IMR-90 (cell line): ENCODE measurements at regions not wholly inside any gene's neighbourhood (a gene's known extent, or its start where the extent isn't known, plus 50 kb on each side); places are given as distances from the start of the nearest gene placed in this dataset.

Source experiments
- ATAC-seq: fragments of 200-7000 bp; cut with Tn5 transposase; 2 replicates; pipeline ENCODE4 v1.9.1; 2020; ENCODE audit warnings: low read depth, mild to moderate bottlenecking, moderate library complexity
- BruUV-seq: library from RNA; stranded (reverse); fragments of 400-500 nt; replicated peaks from 2 replicates; lab custom pipeline; 2021; lab: Mats Ljungman, UMichigan
- CTCF ChIA-PET: fragments of 300-600 bp; formaldehyde crosslinking; extraction: SDS; loops from one replicate; lab custom pipeline; 2021; ENCODE audit warnings: antibody characterized with exemption; lab: Yijun Ruan, JAX
- POLR2A ChIA-PET: fragments of 300-600 bp; sonication (Branson Sonifier 250); formaldehyde crosslinking; loops from one replicate; lab custom pipeline; 2022; ENCODE audit warnings: antibody characterized with exemption; ENCODE audit not compliant: unreplicated experiment; lab: Charles Lee
- DNase-seq: peaks from one replicate; pipeline ENCODE4 v3.0.0; 2013
- H2AFZ ChIP-seq: replicated peaks from 2 replicates; pipeline ENCODE3; 2013; ENCODE audit warnings: low read length, mild to moderate bottlenecking; ENCODE audit not compliant: poor library complexity
- H2AK5ac ChIP-seq: 2 replicates; pipeline ENCODE4 v1.6.1; 2013; ENCODE audit warnings: low read depth, low read length, inconsistent platforms
- H2AK9ac ChIP-seq: replicated peaks from 2 replicates; pipeline ENCODE3; 2013; ENCODE audit warnings: mild to moderate bottlenecking, low read depth, low read length, moderate library complexity; ENCODE audit not compliant: poor library complexity
- H2BK120ac ChIP-seq: 2 replicates; pipeline ENCODE4 v1.6.1; 2013; ENCODE audit warnings: low read depth, low read length, inconsistent platforms
- H2BK15ac ChIP-seq: 3 replicates; pipeline ENCODE4 v1.6.1; 2013; ENCODE audit warnings: low read depth, low read length, inconsistent platforms
- H2BK20ac ChIP-seq: 2 replicates; pipeline ENCODE4 v1.6.1; 2013; ENCODE audit warnings: low read depth, mild to moderate bottlenecking, inconsistent platforms, low read length, moderate library complexity
- H2BK5ac ChIP-seq: 2 replicates; pipeline ENCODE4 v1.6.1; 2013; ENCODE audit warnings: mild to moderate bottlenecking, low read depth, low read length, inconsistent platforms; ENCODE audit not compliant: poor library complexity, severe bottlenecking
- H3K14ac ChIP-seq: replicated peaks from 2 replicates; pipeline ENCODE4 v1.6.1; 2013; ENCODE audit warnings: low read depth, low read length, inconsistent platforms
- H3K18ac ChIP-seq: 2 replicates; pipeline ENCODE4 v1.6.1; 2013; ENCODE audit warnings: low read depth, low read length, control low read depth
- H3K23ac ChIP-seq: 2 replicates; pipeline ENCODE4 v1.6.1; 2013; ENCODE audit warnings: low read depth, low read length, inconsistent platforms
- H3K27ac ChIP-seq: 2 replicates; pipeline ENCODE4 v1.5.1; 2013; ENCODE audit warnings: mild to moderate bottlenecking, control low read depth, low read length; ENCODE audit not compliant: insufficient read depth
- H3K27me3 ChIP-seq: 2 replicates; pipeline ENCODE4 v1.6.1; 2013; ENCODE audit warnings: low read length; ENCODE audit not compliant: control insufficient read depth, insufficient read depth
- H3K36me3 ChIP-seq: 2 replicates; pipeline ENCODE4 v1.6.1; 2013; ENCODE audit warnings: low read length, mixed read lengths; ENCODE audit not compliant: control insufficient read depth, insufficient read depth
- H3K4ac ChIP-seq: 2 replicates; pipeline ENCODE4 v1.6.1; 2013; ENCODE audit warnings: low read depth, low read length, inconsistent platforms
- H3K4me1 ChIP-seq: 2 replicates; pipeline ENCODE4 v1.6.1; 2013; ENCODE audit warnings: low read length, mixed read lengths; ENCODE audit not compliant: control insufficient read depth, insufficient read depth
- H3K4me2 ChIP-seq: 2 replicates; pipeline ENCODE4 v1.6.1; 2013; ENCODE audit warnings: low read depth, mild to moderate bottlenecking, control low read depth, low read length, moderate library complexity
- H3K4me3 ChIP-seq: 2 replicates; pipeline ENCODE4 v1.5.1; 2013; ENCODE audit warnings: low read depth, mild to moderate bottlenecking, control low read depth, low read length, moderate library complexity; ENCODE audit not compliant: insufficient read depth
- H3K56ac ChIP-seq: 2 replicates; pipeline ENCODE4 v1.6.1; 2013; ENCODE audit warnings: low read length, inconsistent platforms; ENCODE audit not compliant: insufficient read depth; ENCODE audit errors: extremely low read depth
- H3K79me1 ChIP-seq, 2 experiments: 2 replicates each; pipeline ENCODE4 v1.6.1; 2013; ENCODE audit warnings: low read length in 2 of 2, inconsistent platforms in 1 of 2, low read depth in 1 of 2
- H3K9ac ChIP-seq: 2 replicates; pipeline ENCODE4 v1.6.1; 2013; ENCODE audit warnings: low read depth, low read length, control low read depth
- H3K9me1 ChIP-seq: 2 replicates; pipeline ENCODE4 v1.6.1; 2013; ENCODE audit warnings: low read length, inconsistent platforms; ENCODE audit not compliant: insufficient read depth
- H3K9me3 ChIP-seq: 2 replicates; pipeline ENCODE4 v1.6.1; 2013; ENCODE audit warnings: low read length; ENCODE audit not compliant: control insufficient read depth, insufficient read depth
- H4K20me1 ChIP-seq: 2 replicates; pipeline ENCODE4 v1.6.1; 2013; ENCODE audit warnings: low read length, inconsistent platforms; ENCODE audit not compliant: insufficient read depth
- H4K5ac ChIP-seq: 2 replicates; pipeline ENCODE4 v1.6.1; 2013; ENCODE audit warnings: mild to moderate bottlenecking, low read depth, low read length, control low read depth
- H4K8ac ChIP-seq, 2 experiments: 2 replicates each; pipeline ENCODE4 v1.6.1; 2013; ENCODE audit warnings: low read depth in 2 of 2, low read length in 2 of 2, control low read depth in 1 of 2, inconsistent platforms in 1 of 2
- H4K91ac ChIP-seq: 2 replicates; pipeline ENCODE4 v1.6.1; 2013; ENCODE audit warnings: low read depth, low read length, inconsistent platforms; ENCODE audit not compliant: insufficient read depth
- WGBS, 2 experiments: methylation state at CpG; one replicate each; pipeline versions ENCODE4 v1.1.5 to v1.1.7; 2013; ENCODE audit warnings: missing lambda C conversion rate in 2 of 2; ENCODE audit not compliant: insufficient read length in 1 of 2; ENCODE audit errors: extremely low coverage in 2 of 2; 5-methylcytosine and 5-hydroxymethylcytosine counted together
- dilution Hi-C: fragments of 300-500 bp; cut with HindIII; formaldehyde crosslinking; loops from one replicate; pipeline ENCODE4 v1.14.3; 2018; ENCODE audit warnings: low sequenced_read_pairs; ENCODE audit not compliant: unreplicated experiment
- in situ Hi-C: fragments of 300-500 bp; cut with MboI; formaldehyde crosslinking; loops from 3 replicates; pipeline ENCODE4 v1.14.3; 2019; ENCODE audit warnings: low sequenced_read_pairs, inconsistent platforms, mixed read lengths
- intact Hi-C: fragments of 100-400 bp; cut with micrococcal nuclease; formaldehyde crosslinking; loops from 2 replicates; pipeline ENCODE4 v1.10.0; 2022
- TF ChIP-seq, protein P1 (sequence below): fragments of 150-350 bp; IDR thresholded peaks from 2 replicates; pipeline ENCODE4 v1.6.1; 2016; ENCODE audit warnings: low read depth, mild to moderate bottlenecking, low read length, moderate library complexity, borderline replicate concordance

GRCh38 chr13:99751517-99752199 is 219.9 kb downstream of the ZIC5 start:
- Histone ChIP-seq H3K18ac (no peak overlapping the region), H3K56ac (no peak overlapping the region), H3K23ac (no peak overlapping the region), H4K20me1 (no peaks in the 10 kb centered on the region), H3K9ac (no peak overlapping the region), H3K14ac (no peak overlapping the region), H3K4ac (no peak overlapping the region), H2AK5ac (no peak overlapping the region), H2BK15ac (no peak overlapping the region), H4K8ac (no peak overlapping the region), H4K5ac (no peak overlapping the region), H3K36me3 (no peaks in the 10 kb centered on the region), H3K4me2 (no peak overlapping the region), H4K91ac (no peak overlapping the region), H2BK20ac (no peak overlapping the region), H3K9me3 (no peaks in the 10 kb centered on the region), H3K4me1 (no peaks in the 10 kb centered on the region), H3K27ac (no peak overlapping the region), H3K9me1 (no peaks in the 10 kb centered on the region), H3K27me3 (peaks cover 3% of the 10 kb centered on the region; the same call in 1 of the 2 replicates), H3K4me3 (no peak overlapping the region), H2AK9ac (no peak overlapping the region), H2BK120ac (no peak overlapping the region), H2BK5ac (no peak overlapping the region), H2AFZ (no peak overlapping the region), H3K79me1 (no peaks in the 10 kb centered on the region)
- CTCF ChIA-PET = no interaction called here
- ATAC-seq (no peak), DNase-seq (no peak)
- dilution Hi-C loops (no loop called here), intact Hi-C loops (no loop called here), in situ Hi-C loops (no loop called here)
- no CpG with 5 or more reads among the region's 10 CpGs for WGBS, 2 experiments
- no TSS peak for BruUV-seq
- POLR2A ChIA-PET = no interaction called here
- TF ChIP-seq, protein P1, sequence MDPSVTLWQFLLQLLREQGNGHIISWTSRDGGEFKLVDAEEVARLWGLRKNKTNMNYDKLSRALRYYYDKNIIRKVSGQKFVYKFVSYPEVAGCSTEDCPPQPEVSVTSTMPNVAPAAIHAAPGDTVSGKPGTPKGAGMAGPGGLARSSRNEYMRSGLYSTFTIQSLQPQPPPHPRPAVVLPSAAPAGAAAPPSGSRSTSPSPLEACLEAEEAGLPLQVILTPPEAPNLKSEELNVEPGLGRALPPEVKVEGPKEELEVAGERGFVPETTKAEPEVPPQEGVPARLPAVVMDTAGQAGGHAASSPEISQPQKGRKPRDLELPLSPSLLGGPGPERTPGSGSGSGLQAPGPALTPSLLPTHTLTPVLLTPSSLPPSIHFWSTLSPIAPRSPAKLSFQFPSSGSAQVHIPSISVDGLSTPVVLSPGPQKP = no peak
